Heart left ventricle (tissue), 16 donors: ENCODE measurements at regions not wholly inside any gene's neighbourhood (a gene's known extent, or its start where the extent isn't known, plus 50 kb on each side); places are given as distances from the start of the nearest gene placed in this dataset.

Source experiments
- ATAC-seq, 4 donors: fragments of 200-7000 bp; cut with Tn5 transposase; one replicate each; pipeline ENCODE4 v1.9.1; 2020 to 2022; ENCODE audit warnings: moderate library complexity in 4 of 4, mild to moderate bottlenecking in 3 of 4, moderate number of reproducible peaks in 1 of 4
- DNase-seq, 5 donors: peaks; one replicate each; pipeline ENCODE4 v3.0.0-alpha.2; 2020
- H3K27ac ChIP-seq, 12 donors: fragments of 200-600 bp; sonication (generic) in 4 of 12; one replicate each; pipeline versions ENCODE4 v1.5.0 to v1.8.0; 2016 to 2022; ENCODE audit warnings: mild to moderate bottlenecking in 2 of 12
- H3K27me3 ChIP-seq, 9 donors: fragments of 200-600 bp; sonication (generic) in 2 of 9; one replicate each; pipeline versions ENCODE4 v1.5.1 to v1.8.0; 2016 to 2022; ENCODE audit warnings: mild to moderate bottlenecking in 3 of 9
- H3K36me3 ChIP-seq, 9 donors: fragments of 200-600 bp; sonication (generic) in 2 of 9; one replicate each; pipeline versions ENCODE4 v1.5.0 to v1.8.0; 2018 to 2022; ENCODE audit warnings: mild to moderate bottlenecking in 2 of 9
- H3K4me1 ChIP-seq, 12 donors: fragments of 200-600 bp; sonication (generic) in 4 of 12; one replicate each; pipeline versions ENCODE4 v1.5.0 to v1.8.0; 2016 to 2022; ENCODE audit warnings: mild to moderate bottlenecking in 3 of 12
- H3K4me3 ChIP-seq, 12 donors: fragments of 200-600 bp; sonication (generic) in 4 of 12; one replicate each; pipeline versions ENCODE4 v1.5.0 to v1.8.0; 2017 to 2022; ENCODE audit warnings: mild to moderate bottlenecking in 9 of 12, moderate library complexity in 4 of 12
- H3K9me3 ChIP-seq, 12 donors: fragments of 200-600 bp; sonication (generic) in 4 of 12; one replicate each; pipeline versions ENCODE4 v1.5.0 to v1.8.0; 2016 to 2022; ENCODE audit warnings: mild to moderate bottlenecking in 1 of 12
- CTCF ChIP-seq, 12 donors: fragments of 200-600 bp; sonication (generic) in 4 of 12; IDR thresholded peaks; one replicate each; pipeline versions ENCODE4 v1.5.0 to v1.8.0; 2018 to 2022; ENCODE audit warnings: antibody characterized with exemption in 12 of 12, mild to moderate bottlenecking in 5 of 12
- POLR2A ChIP-seq, 2 donors: fragments of 450-650 bp; IDR thresholded peaks; one replicate each; pipeline ENCODE4 v1.6.1; 2017; ENCODE audit warnings: antibody characterized with exemption in 2 of 2, mild to moderate bottlenecking in 2 of 2, moderate library complexity in 2 of 2
- WGBS, 4 donors: extraction: QIAGEN DNeasy Blood & Tissue Kit in 2 of 4; methylation state at CpG; one replicate each; pipeline versions ENCODE4 v1.1.5 to v1.1.7; 2013 to 2018; 5-methylcytosine and 5-hydroxymethylcytosine counted together
- intact Hi-C, 10 donors: fragments of 100-400 bp; cut with DNase I; formaldehyde crosslinking; loops; one replicate each; pipeline versions ENCODE4 v1.11.1 to v1.14.2; 2022
- donor health status: ischemic (EF 13 %, LVEDD 7.1; RV severe dilation, severe dysfunction).
- donor health status: healthy with polysubstance abuse.
- donor health status: DM: no; HTN: yes; CAD: no.
- donor health status: DM: no; HTN: no; CAD: no.
- donor health status: ischemic (EF 25% LVEDD 6.9; RV normal size, moderate dysfunction).
- donor health status: ischemic (EF 25% LVEDD 5.7; RV mildly dilated, moderate dysfunction).
- donor health status: healthy.
- donor health status: DM: yes; HTN: yes; CAD: no.
- donor health status: ischemic (EF 35%, LVEDD 5.7; RV mildly dilated, moderate dysfunction).
- donor health status: nonischemic (EF 11% LVEDD 7.7; RV severe dilation, severe dysfunction).
- donor health status: DM: yes; HTN: yes; CAD: no.
- donor health status: PGD.
- donor health status: ischemic (EF 29% LVEDD 5.4; RV normal size, mild dysfunction).
- donor health status: nonischemic (EF 23%, LVEDD 6.1; RV moderate dilation, normal function).

DNA sequence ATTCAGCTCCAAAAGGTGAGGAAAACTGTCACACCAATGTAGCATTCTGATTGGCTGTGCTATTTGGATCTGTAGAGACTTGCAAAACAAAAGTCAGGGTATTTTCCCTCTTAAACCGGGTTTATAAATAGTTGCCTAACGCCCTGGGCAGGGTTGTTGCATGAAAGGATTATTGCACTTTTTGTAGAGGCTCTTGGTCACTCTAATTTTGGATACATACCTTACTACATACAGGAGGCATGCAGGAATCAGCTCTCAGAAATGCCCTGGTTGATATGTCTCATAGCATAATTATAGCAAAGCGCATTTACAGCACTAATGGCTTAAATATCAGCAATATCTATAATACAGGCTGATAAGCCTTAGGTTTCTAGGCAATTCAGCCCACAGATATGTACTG lies 200.0 kb upstream of the GDNF start:
- intact Hi-C loops, result loop anchor here in 1 of 10 donors (10.0 kb wide), 1 partner anchor 145 kb away; no protein-coding TSS in a partner anchor
- no peaks in the 10 kb centered on the region for H3K9me3 ChIP-seq
- peaks cover 0 to 4% (median 0%) of the 10 kb centered on the region in 12 donors for H3K4me1 ChIP-seq
- 39 to 53% (median 46%) methylated on average over 3 of the region's 3 CpGs for WGBS, 4 donors
- H3K4me3 ChIP-seq, result no peak overlapping the region
- no peak overlapping the region for H3K27ac ChIP-seq
- DNase-seq (no peak), ATAC-seq (no peak)
- TF ChIP-seq POLR2A (IDR thresholded peaks at IDR 0.05) (no peak), CTCF (IDR thresholded peaks at IDR 0.05) (no peak)
- no peaks in the 10 kb centered on the region for H3K36me3 ChIP-seq
- H3K27me3 ChIP-seq, result no peaks in the 10 kb centered on the region

DNA sequence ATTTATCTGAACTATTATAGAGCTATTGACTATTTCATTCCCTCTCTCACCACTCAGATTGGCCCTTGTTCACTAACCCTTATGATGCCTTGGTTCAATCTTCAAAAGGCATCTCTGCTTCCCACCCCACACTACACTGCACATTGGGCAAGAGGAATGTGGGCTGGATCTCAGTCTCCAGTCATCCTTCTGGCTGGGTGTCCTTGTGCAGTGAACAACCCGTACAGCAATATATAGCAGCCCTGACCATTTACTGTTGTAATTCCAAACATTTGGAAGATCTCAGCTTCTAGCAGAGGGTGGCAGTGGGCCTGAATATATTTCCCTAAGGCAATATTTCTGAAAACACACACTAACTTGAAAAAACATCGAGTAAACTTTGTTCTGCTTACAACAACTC lies 199.2 kb upstream of the GDNF start:
- Histone ChIP-seq H3K4me3 (no peak overlapping the region), H3K27me3 (no peaks in the 10 kb centered on the region), H3K36me3 (no peaks in the 10 kb centered on the region), H3K27ac (no peak overlapping the region), H3K9me3 (no peaks in the 10 kb centered on the region), H3K4me1 (peaks cover 0 to 4% (median 0%) of the 10 kb centered on the region in 12 donors)
- intact Hi-C loops, result loop anchor here in 1 of 10 donors (10.0 kb wide), 1 partner anchor 146 kb away; no protein-coding TSS in a partner anchor
- TF ChIP-seq CTCF (IDR thresholded peaks at IDR 0.05), result no peak
- TF ChIP-seq POLR2A (IDR thresholded peaks at IDR 0.05), result no peak
- 73 to 85% (median 83%) methylated on average over 2 of the region's 2 CpGs for WGBS, 4 donors
- no peak for ATAC-seq
- DNase-seq, result no peak

DNA sequence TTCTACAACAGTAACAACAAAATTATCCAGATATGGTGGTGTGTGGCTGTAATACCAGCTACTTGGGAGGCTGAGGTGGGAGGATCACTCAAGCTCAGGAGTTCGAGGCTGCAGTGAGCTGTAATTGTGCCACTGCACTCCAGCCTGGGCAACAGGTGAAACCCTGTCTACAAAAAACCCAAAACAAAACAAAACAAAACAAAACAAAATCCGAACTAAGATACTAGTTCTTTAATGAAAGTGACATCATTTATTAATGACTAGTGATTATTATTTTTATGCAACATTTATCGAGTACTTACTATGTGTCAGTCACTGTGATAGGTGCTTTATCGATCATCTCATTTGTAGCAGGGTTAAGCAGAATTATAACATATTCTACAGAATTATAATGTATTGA lies 196.9 kb upstream of the GDNF start:
- 54 to 82% (median 70%) methylated on average over 4 of the region's 4 CpGs for WGBS, 4 donors
- H3K9me3 ChIP-seq, result no peaks in the 10 kb centered on the region
- no peak for DNase-seq
- TF ChIP-seq CTCF (IDR thresholded peaks at IDR 0.05) (no peak), POLR2A (IDR thresholded peaks at IDR 0.05) (no peak)
- H3K27me3 ChIP-seq, result no peaks in the 10 kb centered on the region
- no peak for ATAC-seq
- no peak overlapping the region for H3K27ac ChIP-seq
- H3K4me1 ChIP-seq, result peaks cover 0 to 4% (median 0%) of the 10 kb centered on the region in 12 donors
- intact Hi-C loops, result loop anchor here in 1 of 10 donors (10.0 kb wide), 1 partner anchor 148 kb away; no protein-coding TSS in a partner anchor
- no peak overlapping the region for H3K4me3 ChIP-seq
- H3K36me3 ChIP-seq, result no peaks in the 10 kb centered on the region

GRCh38 chr5:38032149-38032548 lies 192.3 kb upstream of the GDNF start:
- H3K4me1 ChIP-seq, result no peaks in the 10 kb centered on the region
- no peak overlapping the region for H3K27ac ChIP-seq
- DNase-seq (no peak), ATAC-seq (no peak)
- TF ChIP-seq CTCF (IDR thresholded peaks at IDR 0.05), result no peak
- TF ChIP-seq POLR2A (IDR thresholded peaks at IDR 0.05), result no peak
- WGBS, 4 donors, result 71 to 85% (median 81%) methylated on average over 1 of the region's 1 CpG
- H3K4me3 ChIP-seq, result no peak overlapping the region
- intact Hi-C loops, result loop anchor here in 1 of 10 donors (10.0 kb wide), 1 partner anchor 153 kb away; no protein-coding TSS in a partner anchor
- no peaks in the 10 kb centered on the region for H3K9me3 ChIP-seq
- no peaks in the 10 kb centered on the region for H3K27me3 ChIP-seq
- no peaks in the 10 kb centered on the region for H3K36me3 ChIP-seq
